AG09309 (cell line): ENCODE measurements at regions not wholly inside any gene's neighbourhood (a gene's known extent, or its start where the extent isn't known, plus 50 kb on each side); places are given as distances from the start of the nearest gene placed in this dataset.
"Not testable (repeated sequence)": the region's sequence is repeated elsewhere in the genome, so short reads cannot be mapped to it uniquely, and the experiment has no call there.

ENCODE experiments used
- DNase-seq: peaks from one replicate; pipeline ENCODE4 v3.0.0-alpha.2; 2010; ENCODE audit warnings: low read depth
- H3K4me3 ChIP-seq: 2 replicates; pipeline ENCODE4 v1.5.1; 2011; ENCODE audit warnings: mild to moderate bottlenecking, low read depth, low read length, moderate library complexity; ENCODE audit not compliant: control insufficient read depth
- CTCF ChIP-seq: IDR thresholded peaks from 2 replicates; pipeline ENCODE4 v1.5.1; 2011; ENCODE audit warnings: mild to moderate bottlenecking, low read depth, low read length, inconsistent platforms; ENCODE audit not compliant: insufficient read depth, control insufficient read depth; ENCODE audit errors: missing control alignments

GRCh38 chr13:83677985-83678384, 204.3 kb downstream of the SLITRK1 start:
- TF ChIP-seq CTCF, result no peak
- DNase-seq, result no peak
- no peak overlapping the region for H3K4me3 ChIP-seq

- no peak for TF ChIP-seq CTCF
- DNase-seq, result no peak
- no peak overlapping the region for H3K4me3 ChIP-seq
Measured at GRCh38 chr13:83672612-83673011, 209.7 kb downstream of the SLITRK1 start.

- H3K4me3 ChIP-seq, result no peak overlapping the region
- no peak for DNase-seq
- TF ChIP-seq CTCF, result no peak
Measured at GRCh38 chr13:83667606-83668005, 214.7 kb downstream of the SLITRK1 start.

GRCh38 chr13:83666141-83666540, 216.1 kb downstream of the SLITRK1 start:
- no peak overlapping the region for H3K4me3 ChIP-seq
- DNase-seq, result peak; percentile 20
- TF ChIP-seq CTCF, result no peak

- no peak for DNase-seq
- no peak for TF ChIP-seq CTCF
- no peak overlapping the region for H3K4me3 ChIP-seq
Measured at GRCh38 chr13:83657281-83657680, 225.0 kb downstream of the SLITRK1 start.

- not testable (repeated sequence) for DNase-seq, H3K4me3 ChIP-seq
Measured at GRCh38 chr13:83642617-83643016, 239.7 kb downstream of the SLITRK1 start.

- DNase-seq, result no peak
- no peak overlapping the region for H3K4me3 ChIP-seq
- no peak for TF ChIP-seq CTCF
Measured at GRCh38 chr13:83634601-83635000, 247.7 kb downstream of the SLITRK1 start.

- H3K4me3 ChIP-seq, result no peak overlapping the region
- DNase-seq, result no peak
- no peak for TF ChIP-seq CTCF
Measured at GRCh38 chr13:83633746-83634145, 248.5 kb downstream of the SLITRK1 start.
